Stimulated activated CD8-positive, alpha-beta memory T cell treated with anti-CD3 and anti-CD28 coated beads, Interleukin-12 subunit alpha, Interleukin-12 subunit beta, amount 100 ng/mL, for 24 hours (primary cell): ENCODE measurements at regions not wholly inside any gene's neighbourhood (a gene's known extent, or its start where the extent isn't known, plus 50 kb on each side); places are given as distances from the start of the nearest gene placed in this dataset.
"Not testable (repeated sequence)": the region's sequence is repeated elsewhere in the genome, so short reads cannot be mapped to it uniquely, and the experiment has no call there.

Source experiments
- DNase-seq: peaks from one replicate; pipeline ENCODE4 v3.0.0-alpha.2; 2020; ENCODE audit errors: extremely low read depth

- DNase-seq: not testable (repeated sequence)
Observed at GRCh38 chr17:36695710-36696109, 94.3 kb downstream of the MRM1 start.

GRCh38 chr17:36696805-36697204 is 95.4 kb downstream of the MRM1 start:
- no peak for DNase-seq

GRCh38 chr17:36697903-36698530 is 96.6 kb downstream of the MRM1 start:
- no peak for DNase-seq

- no peak for DNase-seq
Observed at GRCh38 chr17:36701429-36702099, 100.2 kb downstream of the MRM1 start.

GRCh38 chr17:36702636-36703035 is 101.3 kb downstream of the MRM1 start:
- DNase-seq: no peak

- no peak for DNase-seq
Observed at GRCh38 chr17:36703860-36704266, 102.5 kb downstream of the MRM1 start.

GRCh38 chr17:36705283-36705795 is 104.0 kb downstream of the MRM1 start:
- no peak for DNase-seq

GRCh38 chr17:36705874-36706731 is 104.7 kb downstream of the MRM1 start:
- DNase-seq: no peak

- no peak for DNase-seq
Observed at GRCh38 chr17:36707904-36708303, 106.5 kb downstream of the MRM1 start.

GRCh38 chr17:36714789-36715188 is 113.4 kb downstream of the MRM1 start:
- no peak for DNase-seq

GRCh38 chr17:36715951-36716350 is 114.6 kb downstream of the MRM1 start:
- no peak for DNase-seq

GRCh38 chr17:36717088-36717487 is 115.7 kb downstream of the MRM1 start:
- DNase-seq: no peak

GRCh38 chr17:36720131-36720530 is 118.7 kb downstream of the MRM1 start:
- no peak for DNase-seq

GRCh38 chr17:36721560-36722120 is 120.3 kb downstream of the MRM1 start:
- DNase-seq: no peak

GRCh38 chr17:36722121-36722902 is 120.9 kb downstream of the MRM1 start:
- peak; percentile 45 for DNase-seq

- no peak for DNase-seq
Observed at GRCh38 chr17:36722903-36723263, 121.5 kb downstream of the MRM1 start.

- DNase-seq: no peak
Observed at GRCh38 chr17:36723459-36724025, 122.2 kb downstream of the MRM1 start.

- no peak for DNase-seq
Observed at GRCh38 chr17:36726199-36726598, 124.8 kb downstream of the MRM1 start.

- no peak for DNase-seq
Observed at GRCh38 chr17:36727052-36727451, 125.7 kb downstream of the MRM1 start.

- no peak for DNase-seq
Observed at GRCh38 chr17:36727577-36727976, 126.2 kb downstream of the MRM1 start.
